IPS-18a (cell line): ENCODE measurements at regions not wholly inside any gene's neighbourhood (a gene's known extent, or its start where the extent isn't known, plus 50 kb on each side); places are given as distances from the start of the nearest gene placed in this dataset.

Source experiments
- H3K27ac ChIP-seq: one replicate; pipeline ENCODE4 v1.5.1; 2013; ENCODE audit warnings: low read length
- H3K27me3 ChIP-seq: one replicate; pipeline ENCODE4 v1.6.1; 2013; ENCODE audit warnings: mild to moderate bottlenecking, low read length; ENCODE audit not compliant: control insufficient read depth, insufficient read depth
- H3K36me3 ChIP-seq: one replicate; pipeline ENCODE4 v1.6.1; 2013; ENCODE audit warnings: low read depth, low read length; ENCODE audit not compliant: control insufficient read depth
- H3K4me1 ChIP-seq: one replicate; pipeline ENCODE4 v1.6.1; 2013; ENCODE audit warnings: low read depth, low read length; ENCODE audit not compliant: control insufficient read depth
- H3K4me3 ChIP-seq: one replicate; pipeline ENCODE4 v1.5.1; 2013; ENCODE audit warnings: low read length
- H3K9ac ChIP-seq: one replicate; pipeline ENCODE4 v1.6.1; 2013; ENCODE audit warnings: mild to moderate bottlenecking, low read length, moderate library complexity
- H3K9me3 ChIP-seq: one replicate; pipeline ENCODE4 v1.6.1; 2013; ENCODE audit warnings: low read depth, low read length; ENCODE audit not compliant: control insufficient read depth

DNA sequence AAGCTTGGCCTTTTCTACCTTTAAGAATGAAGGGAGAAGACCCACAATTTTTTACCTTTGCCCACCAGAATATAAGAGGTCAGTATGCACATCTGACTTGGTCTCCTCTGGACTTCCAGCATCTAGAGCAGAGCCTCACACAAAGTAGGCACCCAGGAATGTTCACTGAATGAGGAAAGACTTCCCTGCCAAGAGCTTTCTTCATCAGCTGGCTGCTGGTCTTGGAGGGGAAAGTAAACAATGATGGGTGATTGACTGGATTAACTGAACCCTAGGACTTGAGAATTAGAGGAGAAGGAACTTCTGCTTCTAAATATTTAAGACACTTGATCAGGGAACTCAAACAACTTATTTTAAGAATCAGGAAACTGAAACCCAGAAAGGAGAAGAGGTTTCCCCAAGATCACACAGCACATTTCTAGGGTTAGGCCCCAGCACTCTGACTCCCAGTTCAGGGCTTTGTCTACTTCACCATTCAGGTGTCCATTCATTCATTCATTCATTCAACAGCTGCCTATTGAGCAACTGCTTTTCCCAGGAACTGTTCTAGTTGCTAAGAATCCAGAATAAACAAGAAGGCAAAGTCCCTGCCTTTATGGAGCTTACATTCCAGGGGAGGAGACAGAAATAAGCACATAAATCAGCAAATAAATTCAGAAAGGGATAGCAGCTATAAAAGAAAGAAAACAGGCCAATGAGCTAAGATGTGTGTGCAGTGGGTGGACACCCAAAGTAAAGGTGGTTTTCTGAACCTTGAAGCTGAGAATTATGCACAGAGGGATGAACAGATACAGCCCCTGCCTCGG, 216.9 kb upstream of the LRFN2 start:
- Histone ChIP-seq H3K4me3 (no peak overlapping the region), H3K27me3 (peaks cover 4% of the 10 kb centered on the region), H3K36me3 (no peaks in the 10 kb centered on the region), H3K9ac (no peak overlapping the region), H3K9me3 (no peaks in the 10 kb centered on the region), H3K27ac (no peak overlapping the region), H3K4me1 (no peaks in the 10 kb centered on the region)

DNA sequence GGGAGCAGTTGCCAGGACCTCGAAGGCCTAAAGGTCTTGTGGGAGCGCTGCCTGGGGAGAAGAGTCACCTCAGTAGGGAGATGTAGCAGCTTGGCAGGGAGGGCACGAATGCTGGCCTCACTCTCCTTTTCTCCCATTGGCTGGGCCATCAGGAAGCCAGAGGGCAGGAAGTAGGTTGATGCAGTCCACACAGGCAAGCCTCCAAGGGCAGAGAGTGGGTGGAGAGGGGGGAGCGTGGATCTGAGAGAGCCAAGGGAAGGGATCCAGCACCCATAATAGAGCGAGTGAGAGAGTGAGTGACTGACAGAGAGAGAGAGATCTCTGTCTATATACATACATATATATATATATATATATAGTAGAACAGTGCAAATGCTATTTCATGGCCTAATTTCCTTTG, 215.3 kb upstream of the LRFN2 start:
- H3K4me3 ChIP-seq = no peak overlapping the region
- H3K27me3 ChIP-seq = peaks cover 8% of the 10 kb centered on the region
- H3K27ac ChIP-seq = no peak overlapping the region
- no peaks in the 10 kb centered on the region for H3K4me1 ChIP-seq
- H3K9ac ChIP-seq = no peak overlapping the region
- no peaks in the 10 kb centered on the region for H3K9me3 ChIP-seq
- no peaks in the 10 kb centered on the region for H3K36me3 ChIP-seq

DNA sequence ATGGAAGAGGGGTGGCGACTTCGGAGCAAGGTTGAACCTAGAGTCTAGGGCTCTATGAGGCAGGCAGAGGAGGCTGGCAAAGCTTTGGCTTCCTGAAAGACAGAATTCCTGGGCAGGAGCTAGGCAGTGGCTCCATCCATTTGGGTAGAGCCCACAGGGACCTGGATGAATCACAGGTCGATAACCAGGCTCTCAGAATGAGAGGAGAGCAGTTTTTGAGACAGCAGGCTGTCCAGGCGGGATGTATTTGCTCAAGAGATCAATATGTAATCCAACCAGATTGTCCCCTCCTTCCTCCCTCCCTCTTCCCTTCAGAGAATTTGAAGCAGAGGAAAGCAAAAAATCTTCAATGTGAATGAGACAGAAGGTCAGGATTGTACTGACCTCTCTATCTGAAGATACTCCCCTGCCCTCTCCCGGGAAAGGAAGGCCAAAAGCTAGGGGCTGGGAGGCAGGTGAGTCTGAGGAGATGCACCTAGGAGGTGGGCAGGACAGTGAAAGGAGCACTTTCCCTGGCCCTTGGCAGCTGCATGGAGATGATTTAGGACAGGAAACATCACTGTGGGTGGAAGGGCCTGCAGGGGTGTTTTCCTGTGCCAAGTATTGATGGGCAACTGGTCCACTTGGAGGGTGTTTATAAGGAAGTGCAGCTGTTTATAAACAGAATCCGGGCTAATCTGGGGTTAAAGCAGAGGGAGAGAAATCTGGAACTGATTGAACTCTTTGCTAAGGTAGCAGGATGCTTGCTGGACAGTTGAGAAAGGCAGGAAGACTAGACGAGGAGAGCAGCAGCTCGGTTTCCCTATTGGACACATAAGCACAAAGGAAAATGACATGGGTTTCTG, 212.4 kb upstream of the LRFN2 start:
- H3K4me3 ChIP-seq = no peak overlapping the region
- no peaks in the 10 kb centered on the region for H3K4me1 ChIP-seq
- no peak overlapping the region for H3K27ac ChIP-seq

DNA sequence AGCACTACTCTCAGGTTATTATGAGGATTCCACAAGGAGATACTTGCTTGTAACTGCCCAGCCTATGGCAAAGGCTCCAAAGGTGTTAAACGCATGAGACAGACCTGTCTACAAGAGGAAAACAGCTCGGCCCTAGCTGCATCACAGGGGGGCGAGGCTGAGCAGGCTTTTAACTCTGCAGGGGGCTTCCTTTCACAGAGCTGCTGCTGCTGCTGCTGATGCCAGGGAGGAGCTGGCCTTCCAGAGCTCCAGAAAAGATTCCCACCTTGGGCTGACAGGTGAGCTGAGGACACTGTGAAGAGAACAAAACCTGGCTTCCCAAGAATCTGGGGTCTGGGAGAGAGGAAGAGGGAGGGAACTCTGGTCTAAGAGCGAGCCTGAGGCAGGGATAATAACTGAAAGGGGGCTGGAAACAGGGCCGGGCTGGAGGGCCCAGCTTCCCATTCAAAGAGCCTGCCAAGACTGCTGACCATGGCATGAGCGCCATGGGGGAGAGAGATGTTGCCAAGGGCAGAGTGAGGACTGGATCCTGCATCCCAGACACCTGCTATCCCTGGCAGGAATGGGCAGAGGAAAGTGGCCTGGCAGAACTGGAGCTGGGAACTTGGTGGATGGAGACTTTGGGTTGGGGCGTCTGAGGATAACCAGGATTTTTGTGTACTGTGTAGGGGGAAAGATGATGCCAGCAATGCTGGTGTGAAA, 211.1 kb upstream of the LRFN2 start:
- H3K4me3 ChIP-seq = no peak overlapping the region
- no peak overlapping the region for H3K9ac ChIP-seq
- no peak overlapping the region for H3K27ac ChIP-seq
- peaks cover 8% of the 10 kb centered on the region for H3K27me3 ChIP-seq
- no peaks in the 10 kb centered on the region for H3K4me1 ChIP-seq
- H3K9me3 ChIP-seq = no peaks in the 10 kb centered on the region
- no peaks in the 10 kb centered on the region for H3K36me3 ChIP-seq

More for the DNA sequence above, 212.4 kb upstream of the LRFN2 start:
- no peak overlapping the region for H3K9ac ChIP-seq
- peaks cover 8% of the 10 kb centered on the region for H3K27me3 ChIP-seq
- H3K9me3 ChIP-seq = no peaks in the 10 kb centered on the region
- H3K36me3 ChIP-seq = no peaks in the 10 kb centered on the region

DNA sequence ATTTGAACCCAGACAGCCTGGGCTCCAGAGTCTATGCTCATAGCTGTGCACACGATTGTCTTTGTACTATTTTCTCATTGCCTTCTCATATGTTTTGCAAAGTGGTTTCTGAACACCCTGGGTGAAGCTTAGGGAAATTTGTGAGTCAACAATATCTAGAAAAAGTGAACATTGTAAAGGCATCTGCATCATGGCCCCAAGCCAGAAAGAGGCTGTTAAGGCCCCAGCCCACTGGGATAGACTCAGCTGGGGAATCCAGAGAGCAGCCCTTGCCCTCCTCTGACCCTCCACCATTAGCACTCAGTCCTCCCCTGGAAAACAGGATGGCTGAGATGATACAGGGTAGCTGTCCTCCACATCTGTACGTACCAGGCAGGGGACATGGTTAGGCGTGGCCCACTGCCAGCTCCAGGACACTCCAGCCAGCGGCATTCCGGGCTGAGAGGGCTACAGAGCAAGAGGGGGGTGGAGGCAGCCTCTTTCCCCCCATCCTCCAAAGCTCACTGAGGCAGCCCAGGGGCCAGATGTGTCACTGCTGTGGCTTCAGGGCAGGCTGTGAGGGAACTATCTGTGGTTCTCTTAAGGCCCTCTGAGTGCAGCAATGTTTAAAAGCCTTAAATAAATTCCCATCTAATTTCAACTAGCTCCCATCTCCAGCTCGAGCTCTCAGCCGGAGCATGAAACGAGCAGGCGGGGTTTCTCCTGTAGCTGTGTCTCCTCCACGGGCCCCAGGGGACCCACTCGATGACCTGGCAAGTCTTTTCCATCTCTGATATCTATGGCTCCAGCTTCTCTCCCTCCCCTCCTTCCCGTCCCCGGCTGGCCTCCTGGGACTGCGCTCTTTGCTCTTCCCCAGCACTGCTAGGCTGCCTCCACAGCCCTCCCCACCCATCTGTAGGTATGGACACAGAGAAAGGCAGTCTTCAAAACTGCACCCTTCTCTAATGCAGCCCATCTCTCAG, 209.4 kb upstream of the LRFN2 start:
- H3K4me1 ChIP-seq = no peaks in the 10 kb centered on the region
- no peaks in the 10 kb centered on the region for H3K36me3 ChIP-seq
- H3K27me3 ChIP-seq = peaks cover 8% of the 10 kb centered on the region
- H3K9me3 ChIP-seq = no peaks in the 10 kb centered on the region
- H3K27ac ChIP-seq = no peak overlapping the region
- H3K9ac ChIP-seq = no peak overlapping the region
- no peak overlapping the region for H3K4me3 ChIP-seq

DNA sequence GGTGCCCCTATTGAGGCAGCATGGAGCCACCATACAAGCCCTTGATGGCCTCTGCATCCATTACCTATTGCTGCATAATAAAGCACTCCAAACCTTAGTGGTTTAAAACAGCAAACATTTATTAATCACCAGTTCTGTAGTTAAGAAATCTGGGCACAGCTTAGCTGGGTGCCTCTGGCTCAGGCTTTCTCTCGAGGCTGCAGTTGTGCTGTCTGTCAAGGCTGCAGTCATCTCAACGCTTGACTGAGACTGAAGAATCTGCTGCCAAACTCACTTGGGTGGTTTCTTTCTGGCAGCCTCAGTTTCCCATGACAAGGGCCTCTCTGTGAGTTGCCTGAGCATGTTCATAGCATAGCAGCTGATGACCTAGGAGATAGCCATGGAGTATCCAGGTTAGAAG, 207.4 kb upstream of the LRFN2 start:
- Histone ChIP-seq H3K27ac (no peak overlapping the region), H3K36me3 (no peaks in the 10 kb centered on the region)

DNA sequence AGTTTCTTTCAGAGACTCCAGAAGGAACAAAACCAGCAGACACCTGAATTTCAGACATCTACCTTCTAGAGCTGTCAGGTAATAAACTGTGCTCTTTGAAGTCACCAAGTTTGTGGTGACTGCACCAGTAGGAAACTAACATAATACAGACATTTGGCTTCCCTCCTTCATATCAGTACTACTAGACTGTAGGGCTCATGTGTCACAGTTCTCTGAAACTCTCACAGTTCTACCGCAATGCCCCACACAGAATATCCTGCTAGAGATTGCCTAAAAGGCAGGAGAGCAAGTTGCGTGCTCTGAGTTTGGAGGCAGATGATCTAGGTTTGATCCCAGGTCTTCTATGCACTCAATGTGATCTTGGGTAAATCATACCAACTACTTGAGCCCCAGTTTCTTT, 205.0 kb upstream of the LRFN2 start:
- Histone ChIP-seq H3K4me1 (no peaks in the 10 kb centered on the region), H3K9me3 (no peaks in the 10 kb centered on the region), H3K9ac (no peak overlapping the region), H3K4me3 (no peak overlapping the region), H3K27ac (no peak overlapping the region), H3K27me3 (no peaks in the 10 kb centered on the region), H3K36me3 (no peaks in the 10 kb centered on the region)

More for the DNA sequence above, 207.4 kb upstream of the LRFN2 start:
- H3K27me3 ChIP-seq = peaks cover 8% of the 10 kb centered on the region
- no peaks in the 10 kb centered on the region for H3K4me1 ChIP-seq
- H3K4me3 ChIP-seq = no peak overlapping the region
- H3K9me3 ChIP-seq = no peaks in the 10 kb centered on the region
- no peak overlapping the region for H3K9ac ChIP-seq

DNA sequence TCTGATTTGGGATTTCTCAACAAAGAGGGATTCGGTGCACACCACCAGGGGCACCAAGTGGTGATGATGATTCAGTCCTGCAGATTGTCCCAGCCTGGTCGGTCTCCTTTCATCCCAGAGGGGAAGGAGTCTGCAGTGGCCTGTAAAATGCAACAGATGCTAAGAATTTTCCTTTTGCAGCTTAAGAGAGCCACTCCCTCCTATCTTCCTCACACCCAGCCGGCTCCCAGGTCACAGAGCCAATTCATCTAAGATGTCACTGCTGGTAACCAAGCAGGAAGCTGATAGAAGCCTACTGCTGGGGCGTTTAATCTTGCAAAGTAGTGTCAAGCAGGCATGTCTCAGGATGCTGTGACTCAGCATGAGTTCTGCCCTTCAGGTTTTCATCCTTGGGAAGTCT, 203.8 kb upstream of the LRFN2 start:
- Histone ChIP-seq H3K4me3 (no peak overlapping the region), H3K9ac (no peak overlapping the region)

DNA sequence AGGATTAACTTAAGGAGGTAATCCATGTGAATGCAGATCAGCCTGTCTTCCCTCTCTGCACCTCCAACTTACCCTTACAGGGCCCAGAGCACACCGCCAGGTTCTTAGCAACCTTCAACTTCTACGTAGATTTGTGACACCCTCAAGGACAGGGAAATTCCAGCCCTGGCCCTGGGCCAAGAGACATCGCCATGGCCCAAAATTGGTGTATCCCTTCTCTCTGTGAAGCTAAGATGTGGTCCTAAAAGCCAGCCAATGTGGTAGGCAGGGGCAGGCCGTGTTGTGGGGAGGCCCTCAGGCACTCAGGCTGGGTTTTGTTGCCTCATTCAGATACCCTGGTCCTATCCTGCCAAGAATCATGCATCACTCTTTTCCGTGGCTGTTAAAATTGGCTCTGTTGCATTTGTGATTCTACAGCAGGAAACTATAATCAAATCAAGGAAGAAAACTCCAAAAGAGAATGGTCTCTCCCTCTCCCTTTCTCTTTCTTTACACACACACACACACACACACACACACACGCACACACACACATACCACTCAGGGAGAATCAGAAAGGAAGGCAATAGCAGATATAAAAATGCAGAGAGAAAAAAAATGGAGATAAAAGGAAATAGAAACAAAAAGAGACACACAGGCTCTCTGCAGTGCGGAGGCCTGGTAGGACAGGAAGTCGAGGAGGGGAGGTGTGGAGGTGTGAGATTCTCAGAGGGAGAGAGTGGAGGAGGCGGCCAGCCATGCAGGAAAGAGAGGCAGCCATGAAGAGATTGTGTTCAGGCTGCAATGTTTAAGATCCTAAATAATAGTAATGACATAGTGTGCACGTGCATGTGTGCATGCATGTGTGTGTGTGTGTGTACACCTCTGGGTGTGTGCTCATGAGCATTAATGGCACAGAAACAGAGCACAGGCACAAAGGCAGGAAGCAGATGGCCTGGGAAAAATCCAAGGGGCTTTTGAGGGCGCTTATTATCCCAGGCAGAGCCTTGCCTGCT, 201.8 kb upstream of the LRFN2 start:
- no peak overlapping the region for H3K27ac ChIP-seq

More for the DNA sequence above, 203.8 kb upstream of the LRFN2 start:
- Histone ChIP-seq H3K27ac (no peak overlapping the region), H3K36me3 (no peaks in the 10 kb centered on the region), H3K27me3 (no peaks in the 10 kb centered on the region), H3K4me1 (no peaks in the 10 kb centered on the region), H3K9me3 (no peaks in the 10 kb centered on the region)

DNA sequence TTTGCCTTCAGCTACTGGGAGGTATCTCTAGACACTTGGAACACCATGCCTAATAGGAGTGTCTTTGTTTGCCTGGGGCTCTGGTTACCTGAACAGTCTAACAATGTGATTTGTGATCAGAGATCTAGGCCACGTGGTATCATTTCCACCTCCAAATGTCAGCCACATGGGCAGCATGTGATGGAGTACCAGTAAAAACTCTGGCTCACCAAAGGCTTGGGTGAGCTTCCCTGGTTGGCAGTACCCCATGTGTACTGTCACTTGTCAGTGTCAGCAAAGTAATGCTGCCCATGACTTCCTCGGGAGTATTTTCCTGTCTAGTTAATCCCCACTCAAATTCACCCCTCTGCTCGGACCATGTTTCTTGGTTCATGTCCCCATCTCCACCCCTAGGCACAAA, 195.2 kb upstream of the LRFN2 start:
- H3K9ac ChIP-seq = no peak overlapping the region
- H3K27ac ChIP-seq = no peak overlapping the region
- H3K4me3 ChIP-seq = no peak overlapping the region

More for the DNA sequence above, 201.8 kb upstream of the LRFN2 start:
- no peaks in the 10 kb centered on the region for H3K9me3 ChIP-seq
- no peak overlapping the region for H3K9ac ChIP-seq
- H3K27me3 ChIP-seq = no peaks in the 10 kb centered on the region
- H3K36me3 ChIP-seq = no peaks in the 10 kb centered on the region
- H3K4me3 ChIP-seq = no peak overlapping the region
- H3K4me1 ChIP-seq = no peaks in the 10 kb centered on the region

More for the DNA sequence above, 195.2 kb upstream of the LRFN2 start:
- H3K4me1 ChIP-seq = no peaks in the 10 kb centered on the region
- H3K36me3 ChIP-seq = no peaks in the 10 kb centered on the region
- H3K9me3 ChIP-seq = no peaks in the 10 kb centered on the region
- no peaks in the 10 kb centered on the region for H3K27me3 ChIP-seq
